ENCODE measurements at regions not wholly inside any gene's neighbourhood (a gene's known extent, or its start where the extent isn't known, plus 50 kb on each side); places are given as distances from the start of the nearest gene placed in this dataset.
"Not testable (repeated sequence)": the region's sequence is repeated elsewhere in the genome, so short reads cannot be mapped to it uniquely, and the experiment has no call there.

- Histone ChIP-seq H3K4me2 (ENCODE audit: low read length) (no peak overlapping the region), H3K27ac (no peak overlapping the region), H3K9ac (no peak overlapping the region), H3K4me3 (ENCODE audit: low read depth, low read length) (no peak overlapping the region), H3K79me2 (no peaks in the 10 kb centered on the region), H2AFZ (no peak overlapping the region), H3K27me3 (ENCODE audit: control insufficient read depth, insufficient read depth, low read length) (no peaks in the 10 kb centered on the region), H3K4me1 (no peaks in the 10 kb centered on the region), H3K36me3 (ENCODE audit: control insufficient read depth, insufficient read depth, low read length) (no peaks in the 10 kb centered on the region), H3K9me3 (ENCODE audit: control insufficient read depth, low read length) (no peaks in the 10 kb centered on the region)
- TF ChIP-seq CTCF (IDR thresholded peaks at IDR 0.05), result no peak
Measured at GRCh38 chr13:58687148-58687547, 1055.6 kb downstream of the PCDH17 start.

DNA sequence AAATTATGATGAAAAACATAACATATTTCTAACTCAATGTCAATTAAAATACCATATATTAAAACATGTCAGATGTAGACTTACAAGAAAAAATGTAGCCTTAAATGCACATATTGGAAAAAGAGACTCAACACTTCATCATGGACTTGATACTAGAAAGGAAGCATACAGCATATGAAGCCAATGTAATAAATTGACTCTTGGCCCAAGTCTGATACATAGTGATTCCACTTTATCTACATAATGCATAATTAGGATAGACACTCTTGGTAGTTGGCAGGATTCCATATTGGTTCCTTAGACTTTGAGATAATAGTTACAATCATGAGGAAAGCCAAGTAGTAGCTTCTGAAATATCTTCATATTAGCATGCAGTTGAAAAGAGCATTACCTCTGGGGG lies 1067.0 kb downstream of the PCDH17 start:
- no peak overlapping the region for H3K4me3 ChIP-seq (ENCODE audit: low read depth, low read length)
- no peak overlapping the region for H3K9ac ChIP-seq
- H3K27me3 ChIP-seq (ENCODE audit: control insufficient read depth, insufficient read depth, low read length), result no peaks in the 10 kb centered on the region
- no peaks in the 10 kb centered on the region for H3K79me2 ChIP-seq
- H3K36me3 ChIP-seq (ENCODE audit: control insufficient read depth, insufficient read depth, low read length), result no peaks in the 10 kb centered on the region
- H3K9me3 ChIP-seq (ENCODE audit: control insufficient read depth, low read length), result no peaks in the 10 kb centered on the region
- H3K27ac ChIP-seq, result no peak overlapping the region
- H3K4me1 ChIP-seq, result no peaks in the 10 kb centered on the region
- no peak overlapping the region for H2AFZ ChIP-seq
- no peak for TF ChIP-seq CTCF (IDR thresholded peaks at IDR 0.05)
- no peak overlapping the region for H3K4me2 ChIP-seq (ENCODE audit: low read length)

GRCh38 chr13:58704953-58705352 lies 1073.4 kb downstream of the PCDH17 start:
- Histone ChIP-seq H3K4me1 (no peaks in the 10 kb centered on the region), H3K4me3 (ENCODE audit: low read depth, low read length) (no peak overlapping the region), H3K27ac (no peak overlapping the region), H2AFZ (no peak overlapping the region), H3K9ac (no peak overlapping the region), H3K27me3 (ENCODE audit: control insufficient read depth, insufficient read depth, low read length) (no peaks in the 10 kb centered on the region), H3K4me2 (ENCODE audit: low read length) (no peak overlapping the region), H3K79me2 (no peaks in the 10 kb centered on the region), H3K9me3 (ENCODE audit: control insufficient read depth, low read length) (no peaks in the 10 kb centered on the region), H3K36me3 (ENCODE audit: control insufficient read depth, insufficient read depth, low read length) (no peaks in the 10 kb centered on the region)
- TF ChIP-seq CTCF (IDR thresholded peaks at IDR 0.05), result no peak

GRCh38 chr13:58706421-58706820 lies 1074.9 kb downstream of the PCDH17 start:
- Histone ChIP-seq H3K4me3 (ENCODE audit: low read depth, low read length) (no peak overlapping the region), H3K4me2 (ENCODE audit: low read length) (no peak overlapping the region), H2AFZ (no peak overlapping the region), H3K4me1 (no peaks in the 10 kb centered on the region), H3K27ac (no peak overlapping the region), H3K79me2 (no peaks in the 10 kb centered on the region), H3K27me3 (ENCODE audit: control insufficient read depth, insufficient read depth, low read length) (no peaks in the 10 kb centered on the region), H3K9me3 (ENCODE audit: control insufficient read depth, low read length) (no peaks in the 10 kb centered on the region), H3K9ac (no peak overlapping the region), H3K36me3 (ENCODE audit: control insufficient read depth, insufficient read depth, low read length) (no peaks in the 10 kb centered on the region)
- TF ChIP-seq CTCF (IDR thresholded peaks at IDR 0.05), result no peak

DNA sequence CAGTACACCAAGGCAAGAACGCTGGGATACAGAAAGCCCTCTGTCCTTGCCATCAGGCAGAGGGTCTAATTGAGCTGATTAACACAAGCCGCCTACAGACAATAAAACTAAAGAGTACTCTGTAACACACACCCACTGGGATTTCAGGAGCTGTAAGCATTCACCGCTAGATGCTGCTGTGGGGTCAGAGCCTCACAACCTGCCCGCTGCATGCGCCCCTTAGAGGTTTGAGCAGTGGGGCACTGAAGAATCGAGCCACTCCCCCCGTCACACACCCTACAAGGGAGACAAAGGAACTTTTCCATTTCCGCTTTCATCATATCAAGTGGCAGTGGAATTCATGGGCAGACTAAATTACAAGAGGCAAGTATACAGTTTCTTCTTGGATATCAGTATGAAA lies 1080.6 kb downstream of the PCDH17 start:
- no peaks in the 10 kb centered on the region for H3K27me3 ChIP-seq (ENCODE audit: control insufficient read depth, insufficient read depth, low read length)
- no peak overlapping the region for H3K27ac ChIP-seq
- H3K79me2 ChIP-seq, result no peaks in the 10 kb centered on the region
- no peaks in the 10 kb centered on the region for H3K36me3 ChIP-seq (ENCODE audit: control insufficient read depth, insufficient read depth, low read length)
- H3K9me3 ChIP-seq (ENCODE audit: control insufficient read depth, low read length), result no peaks in the 10 kb centered on the region
- no peaks in the 10 kb centered on the region for H3K4me1 ChIP-seq
- no peak overlapping the region for H3K4me2 ChIP-seq (ENCODE audit: low read length)
- no peak overlapping the region for H2AFZ ChIP-seq
- H3K4me3 ChIP-seq (ENCODE audit: low read depth, low read length), result no peak overlapping the region
- no peak for TF ChIP-seq CTCF (IDR thresholded peaks at IDR 0.05)
- no peak overlapping the region for H3K9ac ChIP-seq

- not testable (repeated sequence) for H3K36me3 ChIP-seq (ENCODE audit: control insufficient read depth, insufficient read depth, low read length); H3K4me1 ChIP-seq; H3K27me3 ChIP-seq (ENCODE audit: control insufficient read depth, insufficient read depth, low read length); H3K9ac ChIP-seq; H2AFZ ChIP-seq; H3K27ac ChIP-seq; H3K79me2 ChIP-seq; H3K4me3 ChIP-seq (ENCODE audit: low read depth, low read length); H3K9me3 ChIP-seq (ENCODE audit: control insufficient read depth, low read length); H3K4me2 ChIP-seq (ENCODE audit: low read length)
Measured at GRCh38 chr13:58714016-58714415, 1082.5 kb downstream of the PCDH17 start.
